SJCRH30 (cell line): ENCODE measurements at regions not wholly inside any gene's neighbourhood (a gene's known extent, or its start where the extent isn't known, plus 50 kb on each side); places are given as distances from the start of the nearest gene placed in this dataset.

ENCODE experiments used
- DNase-seq, 2 experiments: peaks; one replicate each; pipeline ENCODE4 v3.0.0-alpha.2; 2015 to 2020
- H3K27ac ChIP-seq: fragments of 250-450 bp; sonication (Bioruptor Pico); 2 replicates; pipeline ENCODE4 v1.5.1; 2020; ENCODE audit warnings: mild to moderate bottlenecking, moderate library complexity
- H3K27me3 ChIP-seq: fragments of 250-450 bp; sonication (Bioruptor Pico); 2 replicates; pipeline ENCODE4 v1.5.1; 2020; ENCODE audit warnings: mild to moderate bottlenecking, moderate library complexity
- H3K36me3 ChIP-seq: fragments of 250-450 bp; sonication (Bioruptor Pico); 2 replicates; pipeline ENCODE4 v1.5.1; 2020; ENCODE audit warnings: mild to moderate bottlenecking, moderate library complexity
- H3K4me1 ChIP-seq: fragments of 250-450 bp; sonication (Bioruptor Pico); 2 replicates; pipeline ENCODE4 v1.5.1; 2020; ENCODE audit warnings: mild to moderate bottlenecking, moderate library complexity
- H3K4me3 ChIP-seq: fragments of 250-450 bp; sonication (Bioruptor Pico); 2 replicates; pipeline ENCODE4 v1.5.1; 2020; ENCODE audit warnings: mild to moderate bottlenecking, moderate library complexity
- H3K9me3 ChIP-seq: fragments of 250-450 bp; sonication (Bioruptor Pico); replicated peaks from 2 replicates; pipeline ENCODE4 v1.5.1; 2020; ENCODE audit warnings: mild to moderate bottlenecking, moderate library complexity

- H3K36me3 ChIP-seq, result no peaks in the 10 kb centered on the region
- H3K9me3 ChIP-seq, result no peaks in the 10 kb centered on the region
- peak overlapping the region; percentile 50 for H3K4me3 ChIP-seq
- peaks cover 21% of the 10 kb centered on the region for H3K4me1 ChIP-seq
- peak overlapping the region; percentile 82 for H3K27ac ChIP-seq
- H3K27me3 ChIP-seq, result no peaks in the 10 kb centered on the region
- DNase-seq, result peak; percentile 45 to 68
Observed at GRCh38 chr9:13513286-13513685, 233.8 kb upstream of the MPDZ start.

GRCh38 chr9:13508681-13509080, 229.2 kb upstream of the MPDZ start:
- Histone ChIP-seq H3K27ac (no peak overlapping the region), H3K36me3 (no peaks in the 10 kb centered on the region), H3K4me1 (peaks cover 14% of the 10 kb centered on the region), H3K4me3 (no peak overlapping the region), H3K9me3 (no peaks in the 10 kb centered on the region), H3K27me3 (no peaks in the 10 kb centered on the region)
- no peak for DNase-seq

DNA sequence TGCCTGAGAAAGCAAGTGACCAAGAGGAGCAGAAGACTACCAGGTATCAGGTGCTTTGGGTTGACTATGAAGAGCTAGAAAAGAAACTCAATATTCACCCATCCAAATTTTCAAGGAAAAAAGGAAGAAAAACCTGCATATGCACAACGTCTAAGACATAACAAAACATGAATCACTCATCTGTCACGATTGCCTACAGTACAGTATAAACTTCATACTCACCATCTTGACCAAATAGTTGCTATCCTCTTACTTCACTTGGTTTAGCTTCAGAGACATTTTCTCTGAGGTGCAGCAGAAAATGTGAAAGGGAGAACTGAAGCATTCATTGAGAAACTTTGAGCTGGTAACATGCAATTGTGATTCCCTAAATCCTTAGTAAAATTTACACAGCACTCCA, 228.6 kb upstream of the MPDZ start:
- H3K27me3 ChIP-seq, result no peaks in the 10 kb centered on the region
- H3K36me3 ChIP-seq, result no peaks in the 10 kb centered on the region
- H3K4me1 ChIP-seq, result peaks cover 8% of the 10 kb centered on the region
- no peaks in the 10 kb centered on the region; the same call in 1 of the 2 replicates for H3K9me3 ChIP-seq
- DNase-seq, result no peak
- no peak overlapping the region for H3K27ac ChIP-seq
- H3K4me3 ChIP-seq, result no peak overlapping the region

- no peak overlapping the region for H3K27ac ChIP-seq
- DNase-seq, result no peak
- no peaks in the 10 kb centered on the region for H3K36me3 ChIP-seq
Observed at GRCh38 chr9:13505797-13506196, 226.3 kb upstream of the MPDZ start.

DNA sequence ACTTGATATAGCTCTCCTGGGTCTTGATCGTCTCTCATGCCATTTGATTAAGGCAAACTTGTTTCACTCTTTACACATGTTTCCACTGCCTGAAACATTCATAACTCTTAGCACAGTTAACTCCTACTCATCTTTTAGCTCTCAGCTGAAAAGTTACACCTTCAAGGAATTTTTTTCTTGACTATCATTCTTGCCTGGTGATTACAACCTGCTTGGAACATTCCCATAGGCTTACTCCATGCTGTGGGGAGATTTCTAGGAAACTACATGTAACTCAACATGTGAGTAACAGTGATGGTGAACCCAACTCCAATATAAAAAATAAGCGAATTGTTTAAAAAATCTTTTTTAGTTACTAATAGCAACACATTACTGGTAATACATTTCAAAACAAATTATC, 224.1 kb upstream of the MPDZ start:
- Histone ChIP-seq H3K4me1 (no peaks in the 10 kb centered on the region), H3K9me3 (no peaks in the 10 kb centered on the region; the same call in 1 of the 2 replicates), H3K4me3 (no peak overlapping the region), H3K27me3 (no peaks in the 10 kb centered on the region), H3K27ac (no peak overlapping the region), H3K36me3 (no peaks in the 10 kb centered on the region)
- no peak for DNase-seq

More at GRCh38 chr9:13505797-13506196, 226.3 kb upstream of the MPDZ start:
- no peaks in the 10 kb centered on the region for H3K27me3 ChIP-seq
- H3K9me3 ChIP-seq, result no peaks in the 10 kb centered on the region; the same call in 1 of the 2 replicates
- no peak overlapping the region for H3K4me3 ChIP-seq
- no peaks in the 10 kb centered on the region for H3K4me1 ChIP-seq

GRCh38 chr9:13502484-13502883, 223.0 kb upstream of the MPDZ start:
- Histone ChIP-seq H3K27ac (no peak overlapping the region), H3K9me3 (no peaks in the 10 kb centered on the region; the same call in 1 of the 2 replicates), H3K4me3 (no peak overlapping the region), H3K36me3 (no peaks in the 10 kb centered on the region), H3K4me1 (no peaks in the 10 kb centered on the region), H3K27me3 (no peaks in the 10 kb centered on the region)
- no peak for DNase-seq

DNA sequence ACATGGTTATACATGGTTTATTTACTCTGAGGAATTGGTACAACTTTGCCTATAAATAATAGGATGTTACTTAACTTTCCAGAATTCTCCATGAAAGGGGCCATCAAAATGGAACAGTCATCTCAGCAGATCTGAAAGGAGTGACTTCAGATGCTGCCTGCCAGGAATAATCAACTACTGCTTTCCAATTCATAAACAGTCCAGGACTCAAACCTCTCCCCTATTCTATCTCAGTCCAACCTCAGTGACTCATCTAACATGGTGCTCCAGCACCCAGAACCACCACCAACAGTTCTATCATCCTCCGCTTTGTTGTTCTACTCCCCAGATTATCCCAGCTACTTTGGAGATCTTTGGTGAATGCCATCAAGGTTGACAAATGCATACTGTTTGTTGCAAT, 221.5 kb upstream of the MPDZ start:
- H3K27me3 ChIP-seq, result no peaks in the 10 kb centered on the region
- H3K27ac ChIP-seq, result no peak overlapping the region
- DNase-seq, result no peak
- H3K4me1 ChIP-seq, result no peaks in the 10 kb centered on the region
- no peak overlapping the region for H3K4me3 ChIP-seq
- no peaks in the 10 kb centered on the region for H3K36me3 ChIP-seq
- no peaks in the 10 kb centered on the region; the same call in 1 of the 2 replicates for H3K9me3 ChIP-seq

GRCh38 chr9:13500034-13500433, 220.5 kb upstream of the MPDZ start:
- Histone ChIP-seq H3K36me3 (no peaks in the 10 kb centered on the region), H3K27ac (no peak overlapping the region), H3K27me3 (no peaks in the 10 kb centered on the region), H3K4me1 (no peaks in the 10 kb centered on the region), H3K4me3 (no peak overlapping the region), H3K9me3 (no peaks in the 10 kb centered on the region; the same call in 1 of the 2 replicates)
- DNase-seq, result no peak

DNA sequence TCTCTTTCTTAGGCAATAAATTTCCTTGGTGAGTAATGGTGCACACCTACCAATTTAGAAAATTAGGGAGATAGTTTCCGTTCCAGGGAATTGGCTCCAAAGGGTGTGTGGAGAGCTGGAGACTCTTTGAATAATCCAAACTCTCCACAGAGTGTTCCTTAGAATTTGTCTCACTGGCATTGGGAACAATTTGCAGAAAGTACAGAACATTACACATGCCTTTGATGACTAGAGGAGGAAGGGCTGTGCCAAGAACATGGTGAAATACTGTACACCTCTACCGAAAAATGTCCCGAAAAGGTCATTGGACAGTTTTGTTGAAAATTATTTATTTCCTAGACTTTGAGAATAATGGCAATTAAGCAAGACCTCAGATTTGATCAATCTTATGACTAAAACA, 214.2 kb upstream of the MPDZ start:
- Histone ChIP-seq H3K27ac (no peak overlapping the region), H3K36me3 (no peaks in the 10 kb centered on the region), H3K27me3 (no peaks in the 10 kb centered on the region), H3K4me3 (no peak overlapping the region), H3K4me1 (no peaks in the 10 kb centered on the region), H3K9me3 (no peaks in the 10 kb centered on the region)
- DNase-seq, result no peak

DNA sequence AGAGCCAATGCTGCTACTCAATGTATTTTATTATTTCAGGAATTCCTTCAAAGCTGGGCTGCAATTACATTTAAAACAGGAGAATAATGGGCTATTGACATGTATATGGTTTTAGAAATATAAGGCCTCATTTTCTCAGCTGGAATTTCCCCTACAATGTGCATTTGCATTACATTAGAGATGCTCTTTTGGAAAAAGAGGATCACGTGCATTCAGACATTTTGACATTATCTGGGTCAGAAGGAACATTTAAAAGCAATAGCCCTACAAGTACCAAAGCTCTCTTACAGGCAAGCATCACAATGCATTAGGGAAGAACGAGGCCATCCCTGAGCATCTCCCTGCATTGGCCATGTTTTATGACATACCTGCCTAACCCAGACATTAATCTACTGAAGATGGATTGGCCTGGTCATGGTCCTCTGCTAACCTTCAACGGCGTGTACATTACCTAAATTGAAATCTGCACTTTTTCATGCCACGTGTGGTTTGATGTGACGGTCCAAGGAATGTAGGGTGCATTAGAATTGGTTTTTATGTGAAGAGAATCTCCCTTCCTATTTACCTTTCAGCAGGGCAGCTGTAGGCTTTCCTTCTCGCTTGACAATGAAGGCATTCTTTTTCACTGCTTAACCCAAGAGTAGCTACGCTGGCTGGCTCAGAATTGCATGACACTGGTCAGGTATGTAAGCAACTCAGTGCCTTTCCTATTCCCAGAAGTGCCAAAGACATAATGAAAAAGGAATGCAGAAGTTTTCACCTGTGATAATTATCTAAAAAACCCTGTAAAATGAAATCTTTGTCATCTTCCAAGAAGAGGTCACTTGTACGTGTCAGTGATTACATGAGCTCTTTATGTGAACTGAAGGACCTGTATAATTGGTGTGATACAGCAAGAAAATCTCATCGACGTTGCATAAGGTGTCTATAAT, 212.3 kb upstream of the MPDZ start:
- H3K4me3 ChIP-seq, result no peak overlapping the region
- H3K9me3 ChIP-seq, result no peaks in the 10 kb centered on the region
- peak in 1 of 2 experiments; percentile 17 for DNase-seq
- no peak overlapping the region for H3K27ac ChIP-seq
- no peaks in the 10 kb centered on the region for H3K27me3 ChIP-seq
- H3K36me3 ChIP-seq, result no peaks in the 10 kb centered on the region
- no peaks in the 10 kb centered on the region for H3K4me1 ChIP-seq

DNA sequence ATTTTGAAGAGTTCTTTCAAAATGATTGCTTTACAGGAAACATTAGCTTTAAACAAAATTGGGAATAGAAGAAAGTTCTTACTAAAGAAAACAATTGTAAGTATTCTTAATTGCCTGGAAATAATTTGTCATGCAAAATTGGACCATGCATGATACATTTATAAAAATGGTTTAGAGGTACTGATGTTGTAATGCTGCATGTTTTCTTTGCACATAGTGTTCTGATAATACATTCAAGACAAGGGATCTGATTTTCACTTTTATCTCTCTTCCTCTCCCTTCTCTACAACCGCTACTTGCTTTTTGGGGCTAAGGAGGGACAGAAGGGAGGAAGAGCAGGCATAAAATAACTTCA, 211.6 kb upstream of the MPDZ start:
- DNase-seq, result no peak
- Histone ChIP-seq H3K4me3 (no peak overlapping the region), H3K9me3 (no peaks in the 10 kb centered on the region), H3K4me1 (no peaks in the 10 kb centered on the region), H3K27ac (no peak overlapping the region), H3K36me3 (no peaks in the 10 kb centered on the region), H3K27me3 (no peaks in the 10 kb centered on the region)

- Histone ChIP-seq H3K4me1 (no peaks in the 10 kb centered on the region), H3K27ac (no peak overlapping the region), H3K4me3 (no peak overlapping the region), H3K36me3 (no peaks in the 10 kb centered on the region), H3K27me3 (no peaks in the 10 kb centered on the region), H3K9me3 (no peaks in the 10 kb centered on the region)
- no peak for DNase-seq
Observed at GRCh38 chr9:13487936-13488335, 208.4 kb upstream of the MPDZ start.

- Histone ChIP-seq H3K27me3 (no peaks in the 10 kb centered on the region), H3K4me1 (no peaks in the 10 kb centered on the region), H3K36me3 (no peaks in the 10 kb centered on the region), H3K27ac (no peak overlapping the region), H3K9me3 (no peaks in the 10 kb centered on the region), H3K4me3 (no peak overlapping the region)
- DNase-seq, result no peak
Observed at GRCh38 chr9:13487498-13487897, 208.0 kb upstream of the MPDZ start.

- DNase-seq, result no peak
- no peak overlapping the region for H3K27ac ChIP-seq
- H3K27me3 ChIP-seq, result no peaks in the 10 kb centered on the region
- H3K4me1 ChIP-seq, result no peaks in the 10 kb centered on the region
- no peaks in the 10 kb centered on the region for H3K36me3 ChIP-seq
- no peaks in the 10 kb centered on the region for H3K9me3 ChIP-seq
- no peak overlapping the region for H3K4me3 ChIP-seq
Observed at GRCh38 chr9:13487071-13487470, 207.6 kb upstream of the MPDZ start.

DNA sequence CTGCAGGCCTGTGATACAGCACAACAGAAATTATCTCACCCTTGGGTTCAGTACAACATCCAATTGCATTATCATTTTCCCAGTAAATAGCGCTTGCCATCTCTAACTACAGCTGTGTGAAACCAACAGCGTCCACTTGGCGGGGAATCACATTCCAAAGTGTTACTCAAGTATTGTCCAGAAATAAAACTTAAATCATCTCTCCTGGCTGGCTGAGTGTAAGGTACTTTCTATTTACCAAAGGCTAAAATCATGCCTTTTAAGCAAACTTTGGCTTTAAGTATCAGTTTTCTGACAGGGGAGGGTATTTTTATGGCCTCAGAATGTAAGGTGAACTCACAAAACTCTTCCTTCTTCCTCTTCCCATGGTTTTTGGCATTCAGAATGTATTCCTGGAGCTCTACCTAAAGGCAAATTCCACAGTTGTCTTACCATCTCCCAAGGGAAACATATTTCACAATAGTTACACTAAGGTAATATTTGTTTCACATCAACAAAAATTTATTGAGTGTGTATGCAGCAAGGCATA, 205.6 kb upstream of the MPDZ start:
- Histone ChIP-seq H3K9me3 (no peaks in the 10 kb centered on the region), H3K4me1 (no peaks in the 10 kb centered on the region), H3K36me3 (no peaks in the 10 kb centered on the region), H3K4me3 (no peak overlapping the region), H3K27ac (no peak overlapping the region), H3K27me3 (no peaks in the 10 kb centered on the region)
- DNase-seq, result no peak

DNA sequence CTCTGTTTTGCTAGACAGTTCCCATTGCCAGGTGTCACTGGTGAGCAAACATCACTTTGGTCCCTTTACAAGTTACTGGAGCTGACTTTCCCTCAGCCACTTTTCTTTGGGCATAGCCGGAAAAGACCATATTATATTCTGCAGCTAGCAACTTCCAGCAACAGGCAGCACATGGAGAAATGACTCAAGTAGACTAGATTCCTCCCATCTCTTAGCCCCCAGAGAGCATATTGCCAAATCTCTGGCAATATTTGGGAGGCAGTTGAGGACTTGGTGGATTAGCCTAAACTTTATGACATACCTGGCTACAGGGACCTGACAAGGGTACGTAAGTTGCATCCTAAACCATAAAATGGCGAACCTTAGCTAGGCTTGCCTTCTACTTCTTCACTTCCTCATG, 204.7 kb upstream of the MPDZ start:
- H3K36me3 ChIP-seq, result no peaks in the 10 kb centered on the region

More for the DNA sequence above, 204.7 kb upstream of the MPDZ start:
- DNase-seq, result no peak
- Histone ChIP-seq H3K4me3 (no peak overlapping the region), H3K4me1 (no peaks in the 10 kb centered on the region), H3K9me3 (no peaks in the 10 kb centered on the region), H3K27me3 (no peaks in the 10 kb centered on the region), H3K27ac (no peak overlapping the region)
